A549 (cell line): ENCODE measurements at regions not wholly inside any gene's neighbourhood (a gene's known extent, or its start where the extent isn't known, plus 50 kb on each side); places are given as distances from the start of the nearest gene placed in this dataset.

ENCODE experiments used
- CHD2 ChIP-seq: fragments of 150-350 bp; IDR thresholded peaks from 2 replicates; pipeline ENCODE4 v1.6.1; 2014; ENCODE audit warnings: low read length; ENCODE audit not compliant: partially characterized antibody
- CHD4 ChIP-seq: fragments of 200-600 bp; sonication (generic); IDR thresholded peaks from 2 replicates; pipeline ENCODE4 v1.6.1; 2016; ENCODE audit warnings: antibody characterized with exemption, mild to moderate bottlenecking, borderline replicate concordance
- CTCF ChIP-seq: fragments of >200 bp; sonication (Bioruptor Twin); formaldehyde crosslinking; IDR thresholded peaks from 3 replicates; pipeline ENCODE4 v1.5.1; 2016
- EP300 ChIP-seq, 2 experiments: fragments of >200 bp; sonication (Bioruptor Twin); formaldehyde crosslinking; IDR thresholded peaks; 2 replicates in 1 of 2; 3 replicates in 1 of 2; pipeline ENCODE4 v1.6.1; 2016 to 2017
- HOXA7 ChIP-seq: fragments of 250-450 bp; sonication (Bioruptor Pico); IDR thresholded peaks from 2 replicates; pipeline ENCODE4 v1.5.0; 2020; ENCODE audit warnings: mild to moderate bottlenecking, moderate library complexity
- POLR2AphosphoS2 ChIP-seq: conservative IDR thresholded peaks from 2 replicates; pipeline ENCODE4 v1.6.1; 2012; ENCODE audit warnings: low read length, improper control_type of control experiment, inconsistent platforms
- REST ChIP-seq: fragments of 200-600 bp; sonication (generic); IDR thresholded peaks from 2 replicates; pipeline ENCODE4 v1.6.1; 2016; ENCODE audit warnings: antibody characterized with exemption, mild to moderate bottlenecking, moderate library complexity
- RFX5 ChIP-seq: fragments of 450-650 bp; IDR thresholded peaks from 2 replicates; pipeline ENCODE4 v1.7.1; 2014; ENCODE audit warnings: antibody characterized with exemption, mild to moderate bottlenecking, moderate library complexity
- SMC3 ChIP-seq: fragments of >200 bp; sonication (Bioruptor Twin); formaldehyde crosslinking; IDR thresholded peaks from 3 replicates; pipeline ENCODE4 v1.6.1; 2018; ENCODE audit warnings: inconsistent platforms
- ZFP36 ChIP-seq: fragments of 450-650 bp; IDR thresholded peaks from 2 replicates; pipeline ENCODE4 v1.6.1; 2014; ENCODE audit warnings: borderline replicate concordance; ENCODE audit not compliant: partially characterized antibody

DNA sequence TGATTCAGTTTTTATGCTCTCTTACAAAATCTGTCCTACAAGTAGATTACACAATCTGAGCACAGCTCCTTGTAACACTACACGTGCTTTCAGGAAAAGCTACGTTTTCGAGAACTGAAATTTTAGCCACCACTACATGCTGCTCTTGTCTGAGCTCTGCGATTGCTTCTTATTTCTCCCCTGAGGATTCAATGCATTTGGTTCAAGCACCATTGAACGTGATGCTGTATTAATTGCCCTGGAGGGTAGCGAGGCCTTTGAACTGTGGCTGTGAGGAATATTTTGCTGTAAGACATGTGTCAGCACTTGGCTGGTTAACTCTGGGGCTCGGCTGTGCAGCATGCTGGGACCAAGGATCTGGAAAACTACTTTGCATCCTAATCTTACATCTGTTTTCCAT, 405.8 kb downstream of the EPHA4 start:
- TF ChIP-seq REST (no peak), CTCF (no peak), CHD4 (no peak), EP300 (IDR thresholded peaks at IDR 0.05) (no peak), CHD2 (no peak), ZFP36 (no peak), SMC3 (no peak), HOXA7 (CRISPR knock-in tag) (no peak), RFX5 (no peak), POLR2AphosphoS2 (no peak)
